HG02623 (cell line): ENCODE measurements at regions not wholly inside any gene's neighbourhood (a gene's known extent, or its start where the extent isn't known, plus 50 kb on each side); places are given as distances from the start of the nearest gene placed in this dataset.
A peak's percentile ranks its signal among the peaks of the same experiment; 100 is the strongest.
"Not testable (repeated sequence)": the region's sequence is repeated elsewhere in the genome, so short reads cannot be mapped to it uniquely, and the experiment has no call there.

Source experiments
- ATAC-seq: cut with Tn5 transposase; IDR thresholded peaks from one replicate; pipeline ENCODE4 v1.9.1; 2021; ENCODE audit warnings: moderate library complexity; ENCODE audit not compliant: unreplicated experiment

DNA sequence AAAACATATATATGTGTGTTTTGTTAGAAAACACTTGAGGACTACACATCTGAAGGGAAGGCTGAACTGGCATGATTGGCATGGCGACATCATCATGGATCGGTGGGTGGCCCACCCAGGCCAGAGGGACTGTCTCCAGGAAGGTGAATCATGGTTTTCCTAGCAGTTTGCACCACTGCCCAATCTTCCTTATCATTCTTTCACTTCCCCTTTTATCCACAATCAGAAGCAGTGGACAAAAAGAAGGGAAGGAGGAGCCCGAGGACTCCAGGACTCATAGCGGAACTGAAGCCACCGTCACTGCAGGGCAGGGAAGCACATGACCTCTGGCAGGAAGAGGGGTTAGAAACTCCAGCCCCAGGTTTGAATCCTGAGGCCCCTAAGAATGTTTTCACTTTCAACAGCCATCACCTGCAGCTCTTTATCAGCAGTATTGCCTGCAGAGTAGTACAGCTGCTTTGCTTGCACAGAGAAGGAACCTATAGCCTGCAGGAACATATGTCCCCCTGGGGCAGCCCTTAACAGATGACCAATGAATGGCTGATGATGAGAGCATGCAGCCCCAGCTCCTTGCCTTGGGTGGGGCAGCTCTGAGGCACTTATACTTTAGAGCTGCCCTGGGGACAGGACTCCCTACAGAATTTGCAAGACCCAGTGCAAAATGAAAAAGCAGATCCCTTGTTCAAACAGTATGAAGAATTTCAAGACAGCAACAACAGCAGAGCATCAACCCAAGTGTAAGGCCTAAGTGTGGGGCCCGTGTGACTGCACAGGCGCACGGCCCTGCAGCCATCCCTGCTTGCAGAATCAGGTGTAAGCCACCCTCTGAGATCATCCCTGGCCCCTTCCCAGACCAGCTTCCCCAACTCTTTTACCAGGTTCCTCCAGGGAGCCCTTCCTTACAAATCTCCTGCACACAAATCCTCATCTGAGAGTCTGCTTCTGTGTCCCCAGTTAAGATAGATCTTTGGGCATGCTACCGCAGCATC lies 241.8 kb upstream of the IRF2BP2 start:
- ATAC-seq: peak; percentile 51

DNA sequence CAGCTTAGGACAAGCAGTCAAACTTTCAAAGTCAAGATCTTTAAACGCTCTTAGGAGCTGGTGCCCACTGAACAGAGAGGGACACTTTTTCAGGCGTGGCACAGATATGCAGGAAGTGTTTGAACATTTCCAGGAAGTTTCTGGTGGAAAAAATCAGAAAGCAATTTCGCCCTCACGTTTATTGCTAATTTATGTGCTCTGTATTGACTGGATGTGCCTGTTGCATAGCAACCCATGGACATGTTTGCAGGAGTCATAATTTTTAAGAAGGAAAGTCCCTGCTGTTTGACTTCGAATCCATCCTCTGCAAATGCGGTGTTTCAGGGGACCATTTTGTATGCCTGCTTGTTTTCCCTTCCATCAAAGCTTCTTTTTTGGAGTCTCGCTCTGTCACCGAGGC lies 239.9 kb upstream of the IRF2BP2 start:
- ATAC-seq: no peak

DNA sequence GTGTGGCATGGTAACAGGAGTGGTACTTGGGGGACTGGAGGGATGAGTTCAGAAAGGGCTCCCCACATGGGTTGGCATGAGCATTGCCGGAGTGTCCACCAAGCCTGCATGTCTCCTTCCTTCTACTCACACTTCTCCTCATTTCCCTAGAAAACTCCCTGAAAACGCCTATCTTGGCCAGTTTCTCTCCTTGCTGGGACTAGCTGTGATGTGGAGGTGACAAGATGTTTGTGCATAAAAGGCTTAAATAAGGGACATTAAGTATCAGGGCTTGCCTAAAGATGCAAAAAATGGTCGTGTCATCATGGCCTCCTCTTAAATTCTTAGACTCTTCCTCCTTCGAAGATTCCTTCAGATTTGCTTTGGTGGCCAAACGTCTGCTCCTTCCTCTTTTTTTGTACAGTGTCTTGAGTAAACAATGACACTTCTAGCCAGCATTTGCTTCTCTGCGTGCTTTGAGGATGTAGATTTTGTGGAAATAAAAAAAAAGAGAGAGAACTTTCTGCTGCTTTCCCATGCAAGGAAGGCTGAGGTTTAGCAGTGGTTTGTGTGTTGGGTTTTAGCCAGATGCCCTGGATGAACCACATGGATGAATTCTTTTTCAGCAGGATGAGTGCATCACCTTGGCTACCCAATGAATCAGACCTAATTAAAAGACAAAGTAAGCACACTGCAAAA lies 239.1 kb upstream of the IRF2BP2 start:
- ATAC-seq: no peak

DNA sequence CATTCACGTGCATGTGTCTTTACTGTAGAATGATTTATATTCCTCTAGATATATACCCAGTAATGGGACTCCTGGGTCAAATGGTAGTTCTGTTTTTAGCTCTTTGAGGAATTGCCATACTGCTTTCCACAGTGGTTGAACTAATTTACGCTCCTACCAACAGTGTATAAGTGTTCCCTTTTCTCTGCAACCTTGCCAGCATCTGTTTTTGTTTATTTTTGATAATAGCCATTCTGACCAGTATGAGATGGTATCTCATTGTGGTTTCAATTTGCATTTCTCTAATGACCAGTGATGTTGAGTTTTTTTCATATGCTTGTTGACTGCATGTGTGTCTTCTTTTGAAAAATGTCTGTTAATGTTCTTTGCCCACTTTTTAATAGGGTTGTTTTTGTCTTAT lies 236.8 kb upstream of the IRF2BP2 start:
- ATAC-seq: not testable (repeated sequence)

DNA sequence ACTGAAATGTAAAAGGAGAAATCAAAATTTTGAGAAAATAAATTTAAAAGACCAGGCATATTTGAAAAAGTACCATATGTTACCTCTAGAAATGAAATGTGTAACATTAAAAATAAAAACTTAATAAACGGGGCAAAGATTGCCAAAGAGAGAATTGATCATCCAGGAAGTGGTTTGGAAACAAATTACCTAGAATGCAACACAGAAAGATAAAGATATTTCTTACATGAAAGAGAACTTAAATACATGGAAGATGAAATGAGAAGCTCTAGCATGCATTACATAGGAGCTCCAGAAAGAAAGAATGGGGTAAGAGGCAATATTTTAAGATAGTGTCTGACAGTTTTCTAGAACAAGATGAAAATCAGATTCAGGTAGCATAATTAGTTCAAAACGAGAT lies 235.9 kb upstream of the IRF2BP2 start:
- no peak for ATAC-seq

DNA sequence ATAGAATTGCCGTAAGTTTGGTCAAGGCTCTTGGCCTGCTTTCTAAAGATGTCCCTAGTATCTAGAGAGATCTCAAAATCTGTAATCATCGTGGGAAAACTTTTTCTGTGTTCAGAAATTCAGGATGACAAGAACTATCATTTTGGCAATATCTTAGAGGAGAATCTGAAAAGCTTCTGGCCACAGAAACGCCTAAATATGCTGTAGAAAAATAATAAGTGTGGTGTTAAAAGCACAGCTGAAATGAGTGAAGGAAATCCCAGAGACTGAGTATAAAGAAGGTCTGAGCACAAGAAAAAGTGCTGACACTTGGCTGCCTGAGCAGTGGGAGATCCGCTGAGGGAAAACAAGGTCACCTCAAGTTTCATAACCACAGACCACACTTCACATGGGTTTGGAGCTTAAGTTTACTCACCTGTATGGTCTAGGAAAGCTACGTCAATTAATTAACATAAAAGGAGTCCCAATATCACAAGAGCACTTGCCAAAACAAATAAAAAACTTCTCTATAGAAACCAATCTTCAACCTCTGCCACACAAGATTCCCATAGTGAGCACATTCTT lies 235.2 kb upstream of the IRF2BP2 start:
- no peak for ATAC-seq

DNA sequence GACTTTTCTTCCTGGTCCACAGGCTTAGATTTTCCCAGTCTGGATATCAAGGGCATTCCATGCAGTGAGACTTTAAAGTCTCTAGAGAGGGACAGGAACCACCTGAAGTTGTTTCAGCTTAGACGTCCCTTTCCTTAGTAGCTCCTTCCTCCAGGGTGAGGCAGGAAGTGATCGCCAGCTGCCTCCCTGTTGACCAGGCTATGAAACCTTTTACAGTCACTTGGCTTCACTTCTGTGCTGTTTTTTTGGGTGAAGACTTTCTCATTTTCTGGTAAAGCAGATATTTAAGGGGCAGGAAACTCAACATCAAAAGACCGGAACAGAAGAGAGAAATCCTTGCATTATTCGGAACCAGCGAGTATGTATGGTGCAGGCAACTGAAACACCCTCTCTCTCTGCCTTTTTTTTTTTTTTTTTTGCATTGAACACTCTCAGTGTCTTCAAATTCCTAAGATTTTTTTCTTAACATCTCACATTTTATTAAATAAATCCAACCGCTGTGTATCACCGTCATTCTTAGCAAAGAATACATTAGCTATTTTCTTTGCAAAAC lies 234.6 kb upstream of the IRF2BP2 start:
- ATAC-seq: no peak

DNA sequence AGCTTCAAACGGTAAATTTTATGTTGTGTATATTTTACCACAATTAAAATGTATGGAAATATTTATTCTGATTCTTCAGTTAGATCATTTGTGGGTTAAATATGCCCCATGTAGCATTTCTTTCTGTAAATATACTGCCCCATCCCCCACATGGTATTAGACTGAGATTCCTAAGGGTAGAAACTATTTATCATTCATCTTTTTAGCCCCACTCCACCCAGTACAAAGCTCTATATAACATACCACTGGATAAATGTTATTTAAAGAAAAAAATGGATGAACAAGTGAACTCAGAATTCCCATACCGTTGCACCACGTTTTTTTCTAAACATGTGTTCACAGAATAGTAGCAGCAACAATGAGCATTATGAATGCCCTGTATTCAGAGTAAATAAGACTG lies 234.0 kb upstream of the IRF2BP2 start:
- no peak for ATAC-seq

DNA sequence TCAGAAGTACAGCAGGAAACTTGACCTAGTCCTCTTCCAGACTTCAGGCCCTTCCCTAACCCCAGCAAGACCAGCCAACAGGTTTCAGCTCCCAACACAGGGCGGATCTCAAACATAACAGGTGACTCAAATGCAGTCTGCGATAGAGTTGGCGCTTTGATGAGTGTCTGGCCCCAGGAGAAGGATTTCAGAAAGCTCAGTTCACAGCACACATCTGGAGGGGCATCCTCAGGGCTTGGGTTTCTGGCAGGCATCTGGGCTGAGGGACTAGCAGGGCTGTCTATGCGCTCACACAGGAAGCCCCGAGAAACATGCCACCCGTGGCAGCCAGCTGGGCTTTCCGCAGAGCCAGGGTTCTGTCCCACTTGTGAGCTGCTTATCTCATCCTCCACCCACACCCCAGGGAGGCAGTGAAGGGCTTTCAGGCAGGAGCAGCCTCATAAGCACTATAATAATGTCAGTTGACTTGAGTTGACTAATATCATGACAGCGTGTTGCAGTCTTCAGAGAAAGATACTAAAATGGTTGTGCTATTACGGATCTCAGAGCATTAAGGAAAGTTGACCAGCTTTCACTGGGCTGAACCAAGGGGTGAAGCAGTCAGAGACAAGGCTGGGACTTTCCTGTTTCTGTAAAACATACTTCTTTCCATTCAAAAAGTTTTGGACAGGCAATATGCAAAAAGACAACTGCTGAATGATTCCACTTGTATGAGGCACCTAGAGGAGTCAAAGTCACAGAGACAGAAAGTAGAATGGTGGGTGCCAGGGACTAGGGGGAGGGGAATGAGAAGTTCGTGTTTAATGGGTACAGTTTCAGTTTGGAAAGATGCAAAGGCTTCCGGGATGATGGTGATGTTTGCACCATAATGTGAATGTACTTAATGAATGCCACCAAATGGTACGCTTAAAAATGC lies 233.0 kb upstream of the IRF2BP2 start:
- ATAC-seq: peak; percentile 67

DNA sequence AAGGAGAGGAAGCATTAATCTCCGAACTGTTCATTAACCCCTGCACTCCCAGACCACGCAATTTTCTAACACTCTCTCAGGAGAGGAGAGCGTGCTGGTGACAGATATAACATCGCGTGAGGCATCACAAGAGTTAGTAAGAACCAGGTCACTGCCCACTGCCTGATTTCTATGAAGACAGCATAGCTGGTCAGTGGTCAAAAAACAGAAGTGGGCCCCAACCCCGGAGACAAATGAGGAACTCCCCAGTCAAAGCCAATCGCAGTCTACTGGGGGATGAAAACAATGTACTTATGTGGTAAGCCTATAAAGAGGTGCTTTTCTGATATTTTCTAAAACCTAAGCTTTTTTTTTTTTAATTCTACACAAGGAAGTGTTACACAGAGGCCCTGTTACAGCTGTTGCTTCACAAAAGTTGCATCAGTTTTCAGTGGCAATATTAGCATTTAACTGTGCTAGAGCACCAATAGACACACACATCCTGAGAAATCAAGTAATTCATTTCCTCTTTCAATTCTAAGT lies 231.8 kb upstream of the IRF2BP2 start:
- ATAC-seq: no peak

DNA sequence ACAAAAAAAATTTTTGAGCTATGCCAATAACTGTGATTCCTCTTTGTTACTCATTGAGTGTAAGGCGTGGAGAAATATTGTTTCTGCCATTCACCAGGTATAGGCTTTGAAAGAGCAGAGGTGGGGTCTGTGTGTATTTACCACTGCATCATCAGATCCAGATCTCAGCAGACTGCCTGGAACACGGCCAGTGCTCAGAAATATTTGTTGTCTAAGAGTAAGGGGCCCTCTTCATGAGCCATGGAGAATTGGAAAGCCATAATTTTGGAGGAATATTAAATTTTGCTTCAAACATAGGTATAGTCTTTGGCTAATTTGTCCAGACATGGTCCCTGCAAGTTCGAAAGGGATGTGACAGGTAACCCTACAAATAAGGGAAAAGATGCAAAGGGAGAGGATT lies 231.3 kb upstream of the IRF2BP2 start:
- ATAC-seq: no peak

DNA sequence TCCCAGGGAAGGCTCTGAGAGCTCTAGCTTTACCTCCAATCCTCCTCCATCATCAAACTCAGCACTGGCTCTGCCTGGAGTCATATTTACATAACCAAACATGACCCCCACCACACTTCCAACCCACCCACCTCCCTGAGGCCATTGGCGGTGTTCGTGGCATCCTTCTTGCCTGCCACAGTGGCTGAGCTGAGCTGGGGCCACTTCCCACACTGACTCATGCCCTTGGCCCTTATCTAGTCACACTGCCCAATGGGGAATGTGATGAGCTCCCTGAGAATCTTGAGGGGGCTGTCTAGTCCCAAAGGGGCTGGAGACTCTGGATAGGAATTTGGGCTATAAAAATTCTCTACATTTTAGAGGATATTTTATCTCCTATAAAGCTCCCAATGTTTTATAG lies 230.9 kb upstream of the IRF2BP2 start:
- ATAC-seq: no peak

DNA sequence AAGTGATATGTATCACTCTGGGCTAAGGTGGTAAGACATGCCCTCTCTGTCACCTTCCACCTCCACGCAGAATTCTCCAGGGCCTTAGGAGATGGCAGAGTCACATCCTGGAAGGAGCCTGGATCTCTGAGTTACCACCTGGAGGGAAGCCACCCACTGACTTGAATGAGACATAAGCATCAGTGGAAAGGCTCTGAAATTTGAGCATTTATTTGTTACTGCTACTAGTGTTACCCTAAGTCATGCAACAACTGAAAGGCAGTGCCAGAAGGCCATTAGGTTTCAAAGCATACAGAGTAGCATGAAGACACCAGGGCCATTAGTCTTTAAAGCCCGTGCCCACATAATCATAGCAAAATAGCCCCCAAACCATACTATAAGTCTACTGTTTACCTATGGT lies 230.3 kb upstream of the IRF2BP2 start:
- no peak for ATAC-seq

DNA sequence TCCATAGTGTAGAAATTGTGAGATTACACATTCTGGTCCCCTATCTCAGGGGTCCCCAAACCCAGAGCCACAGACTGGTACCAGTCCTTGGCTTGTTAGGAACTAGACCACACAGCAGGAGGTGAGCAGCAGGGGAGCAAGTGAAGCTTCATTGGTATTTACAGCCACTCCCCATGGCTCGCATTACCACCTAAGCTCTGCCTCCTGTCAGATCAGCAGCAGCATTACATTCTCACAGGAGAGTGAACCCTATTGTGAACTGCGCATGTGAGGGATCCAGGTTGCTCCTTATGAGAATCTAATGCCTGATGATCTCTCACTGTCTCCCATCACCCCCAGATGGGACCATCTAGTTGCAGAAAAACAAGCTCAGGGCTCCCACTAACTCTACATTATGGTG lies 229.7 kb upstream of the IRF2BP2 start:
- ATAC-seq: no peak

DNA sequence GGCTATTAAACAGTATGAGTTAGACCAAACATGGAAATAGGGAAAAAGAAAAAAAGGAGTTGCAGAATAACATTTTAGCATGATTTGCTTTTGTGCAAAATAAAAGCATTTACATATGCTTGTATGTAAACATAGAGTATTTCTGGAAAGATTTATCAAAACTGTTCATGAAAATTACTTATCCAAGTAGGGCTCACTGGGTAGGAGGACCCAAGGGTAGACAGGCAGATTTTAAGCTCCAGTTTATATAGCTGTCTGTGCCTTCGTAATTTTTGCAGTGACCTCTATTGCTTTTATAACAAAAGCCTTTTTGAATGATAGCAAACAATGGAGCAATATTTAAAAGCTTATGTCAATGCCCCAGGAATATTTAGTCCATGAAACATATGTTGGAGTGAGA lies 228.8 kb upstream of the IRF2BP2 start:
- ATAC-seq: no peak

DNA sequence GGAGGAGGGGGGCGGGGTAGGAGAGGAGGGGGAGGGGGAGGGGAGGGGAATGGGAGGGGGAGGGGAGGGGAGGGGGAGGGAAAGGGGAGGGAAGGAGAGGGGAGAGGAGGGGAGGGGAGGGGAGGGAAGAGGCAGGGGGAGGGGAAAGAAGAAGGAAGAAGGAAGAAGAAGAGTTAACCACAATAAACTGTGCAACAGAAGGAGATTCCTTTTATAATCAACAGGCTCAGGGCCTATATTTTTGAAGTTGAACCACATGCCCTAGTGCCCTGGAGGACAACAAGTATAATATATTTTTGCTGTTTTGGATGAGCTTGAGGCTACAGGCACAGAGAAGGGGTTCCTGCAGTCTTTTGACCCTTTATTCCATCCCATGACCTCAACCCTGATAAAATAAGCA lies 228.2 kb upstream of the IRF2BP2 start:
- ATAC-seq: no peak

DNA sequence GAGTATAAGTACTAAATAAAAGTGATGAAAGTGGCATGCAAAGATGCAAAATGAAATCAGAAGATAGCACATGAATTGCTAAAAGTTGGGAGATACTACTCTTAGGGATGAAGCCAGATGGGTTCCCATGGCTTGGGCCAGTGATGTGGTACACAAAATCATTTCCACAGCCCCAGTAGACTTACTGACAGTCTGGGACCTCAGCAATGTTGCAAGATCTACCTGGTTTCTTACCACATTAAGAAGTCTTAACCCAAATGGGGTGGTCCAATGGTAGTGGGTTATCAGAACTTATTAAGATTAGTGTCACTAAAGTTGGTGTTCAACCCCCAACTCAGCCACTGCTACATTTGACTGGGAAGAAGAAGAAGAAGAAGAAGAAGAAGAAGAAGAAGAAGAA lies 227.7 kb upstream of the IRF2BP2 start:
- ATAC-seq: no peak

DNA sequence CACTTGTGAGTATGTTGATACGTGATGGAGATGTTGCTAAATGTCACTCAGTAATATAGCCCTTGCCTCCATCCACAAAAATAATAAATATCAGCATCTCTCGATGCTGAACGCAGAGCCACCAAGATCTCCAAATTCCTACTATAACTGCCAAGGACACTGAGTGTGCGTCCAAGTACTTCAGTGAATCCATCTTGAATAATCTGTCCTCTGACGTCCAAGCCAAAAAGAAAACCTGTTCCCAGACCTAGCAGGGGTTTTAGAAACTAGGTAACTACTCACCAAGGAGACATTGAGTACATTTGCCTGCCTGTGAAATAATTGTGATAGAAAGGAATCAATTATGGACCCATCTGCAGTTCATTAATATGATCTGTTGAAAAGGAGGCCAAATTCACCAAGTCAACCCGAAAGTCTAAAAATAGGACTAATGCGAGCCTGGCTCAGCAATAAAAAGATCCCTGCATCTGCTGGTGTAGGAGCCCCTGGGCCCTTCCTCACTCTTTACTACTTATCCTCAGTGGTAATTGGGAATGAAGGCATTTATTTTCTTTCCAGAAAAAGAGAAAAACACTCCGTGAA lies 226.9 kb upstream of the IRF2BP2 start:
- ATAC-seq: no peak

DNA sequence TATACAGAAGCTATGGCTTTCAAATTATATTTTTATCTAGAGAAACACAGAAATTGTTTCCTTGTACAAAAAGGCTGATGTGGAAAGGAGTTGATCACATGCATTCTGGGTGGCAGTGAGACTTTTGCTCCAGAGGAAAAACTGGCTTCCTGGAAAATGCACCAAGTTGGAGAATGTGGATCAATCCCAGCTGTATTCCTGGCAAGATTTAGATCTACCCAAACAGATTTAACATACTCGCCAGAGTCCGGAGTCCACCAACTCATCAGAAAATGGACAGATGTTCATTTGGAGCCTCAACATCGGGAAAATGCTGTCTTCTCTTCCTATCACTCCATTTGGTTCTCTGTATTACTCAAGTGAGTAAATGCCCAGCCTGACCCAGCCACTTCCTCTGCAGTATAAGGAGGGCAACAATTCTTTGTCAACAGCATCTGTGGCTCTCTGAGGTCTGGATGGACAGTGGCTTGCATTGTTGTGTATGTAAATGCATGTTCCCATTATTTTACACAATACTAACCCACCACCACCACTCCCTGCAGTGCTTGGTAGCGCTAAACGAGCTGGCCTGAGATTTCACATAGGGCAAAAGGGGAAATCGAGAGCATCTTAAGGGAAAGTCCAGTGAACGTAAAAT lies 226.2 kb upstream of the IRF2BP2 start:
- no peak for ATAC-seq

DNA sequence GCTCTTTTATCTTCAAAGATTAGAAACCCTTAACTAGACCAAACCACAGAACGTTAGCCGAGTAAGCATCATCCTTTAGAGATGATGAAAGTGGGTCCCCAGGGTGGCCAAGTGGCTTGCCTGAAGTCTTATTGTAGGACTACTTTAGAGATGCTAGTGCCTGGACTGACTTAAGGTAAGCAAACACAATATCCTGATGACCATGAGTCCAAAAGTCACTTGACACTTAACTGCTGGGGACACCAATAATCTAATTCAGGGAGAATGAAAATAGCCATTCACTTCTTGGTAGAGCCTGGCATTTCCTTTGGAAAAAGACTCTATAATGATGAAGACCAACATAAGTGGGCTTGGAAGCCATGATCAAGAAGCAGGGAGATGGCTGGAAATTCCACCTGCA lies 225.3 kb upstream of the IRF2BP2 start:
- ATAC-seq: no peak
